Right lobe of liver (tissue), 4 donors: ENCODE measurements at regions not wholly inside any gene's neighbourhood (a gene's known extent, or its start where the extent isn't known, plus 50 kb on each side); places are given as distances from the start of the nearest gene placed in this dataset.

Source experiments
- POLR2A ChIP-seq: fragments of 450-650 bp; IDR thresholded peaks from one replicate; pipeline ENCODE4 v1.6.1; 2017; ENCODE audit warnings: antibody characterized with exemption, mild to moderate bottlenecking
- TF ChIP-seq, protein P1 (sequence below), 4 donors: fragments of 200-600 bp in 3 of 4; fragments of 450-650 bp in 1 of 4; IDR thresholded peaks; one replicate each; pipeline versions ENCODE4 v1.5.1 to v1.8.0; 2016 to 2022; ENCODE audit warnings: antibody characterized with exemption in 4 of 4, mild to moderate bottlenecking in 2 of 4
- donor health status: DM: no; HTN: no; CAD: no.
- donor health status: DM: no; HTN: no; CAD: no.
- donor health status: DM: no; HTN: yes; CAD: no.

GRCh38 chr2:64328756-64329155 is 125.2 kb upstream of the LGALSL start:
- no peak for TF ChIP-seq POLR2A
- TF ChIP-seq, protein P1, sequence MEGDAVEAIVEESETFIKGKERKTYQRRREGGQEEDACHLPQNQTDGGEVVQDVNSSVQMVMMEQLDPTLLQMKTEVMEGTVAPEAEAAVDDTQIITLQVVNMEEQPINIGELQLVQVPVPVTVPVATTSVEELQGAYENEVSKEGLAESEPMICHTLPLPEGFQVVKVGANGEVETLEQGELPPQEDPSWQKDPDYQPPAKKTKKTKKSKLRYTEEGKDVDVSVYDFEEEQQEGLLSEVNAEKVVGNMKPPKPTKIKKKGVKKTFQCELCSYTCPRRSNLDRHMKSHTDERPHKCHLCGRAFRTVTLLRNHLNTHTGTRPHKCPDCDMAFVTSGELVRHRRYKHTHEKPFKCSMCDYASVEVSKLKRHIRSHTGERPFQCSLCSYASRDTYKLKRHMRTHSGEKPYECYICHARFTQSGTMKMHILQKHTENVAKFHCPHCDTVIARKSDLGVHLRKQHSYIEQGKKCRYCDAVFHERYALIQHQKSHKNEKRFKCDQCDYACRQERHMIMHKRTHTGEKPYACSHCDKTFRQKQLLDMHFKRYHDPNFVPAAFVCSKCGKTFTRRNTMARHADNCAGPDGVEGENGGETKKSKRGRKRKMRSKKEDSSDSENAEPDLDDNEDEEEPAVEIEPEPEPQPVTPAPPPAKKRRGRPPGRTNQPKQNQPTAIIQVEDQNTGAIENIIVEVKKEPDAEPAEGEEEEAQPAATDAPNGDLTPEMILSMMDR (IDR thresholded peaks at IDR 0.05) = no peak
